ENCODE measurements at regions not wholly inside any gene's neighbourhood (a gene's known extent, or its start where the extent isn't known, plus 50 kb on each side); places are given as distances from the start of the nearest gene placed in this dataset.

DNA sequence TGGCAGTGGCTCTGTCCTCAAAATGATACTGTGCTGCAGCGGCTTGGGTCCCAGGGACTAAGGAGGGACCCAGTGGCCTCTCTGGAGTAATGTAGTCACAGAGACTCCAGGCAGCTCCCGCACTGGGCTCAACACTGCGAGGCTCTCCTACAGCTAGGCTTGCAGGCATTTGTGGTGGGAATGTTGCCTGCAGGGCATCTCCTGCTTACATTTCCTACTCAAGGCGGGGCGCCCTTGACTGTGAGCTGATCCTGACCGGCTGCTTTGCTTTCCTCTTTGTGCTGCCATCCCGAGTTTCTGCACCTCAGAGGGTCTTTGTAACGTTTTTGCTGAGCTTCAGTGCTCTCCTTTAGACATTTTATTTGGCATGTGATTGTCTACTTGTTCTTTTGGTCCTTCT is 177.4 kb upstream of the FN1 start:
- DNase-seq (ENCODE audit: low spot score in 2 of 2), result no peak
- no peak for FAIRE-seq

GRCh38 chr2:215612786-215613185 is 176.9 kb upstream of the FN1 start:
- DNase-seq (ENCODE audit: low spot score in 2 of 2), result no peak
- FAIRE-seq, result no peak

- FAIRE-seq, result no peak
- no peak for DNase-seq (ENCODE audit: low spot score in 2 of 2)
Measured at GRCh38 chr2:215611609-215612386, 175.9 kb upstream of the FN1 start.

- FAIRE-seq, result no peak
Measured at GRCh38 chr2:215609089-215610032, 173.5 kb upstream of the FN1 start.

GRCh38 chr2:215607766-215608165 is 171.9 kb upstream of the FN1 start:
- FAIRE-seq (no peak), DNase-seq (ENCODE audit: low spot score in 2 of 2) (no peak)

More at GRCh38 chr2:215609089-215610032, 173.5 kb upstream of the FN1 start:
- DNase-seq (ENCODE audit: low spot score in 2 of 2), result no peak

GRCh38 chr2:215606219-215606618 is 170.4 kb upstream of the FN1 start:
- DNase-seq (ENCODE audit: low spot score in 2 of 2), result no peak
- no peak for FAIRE-seq

DNA sequence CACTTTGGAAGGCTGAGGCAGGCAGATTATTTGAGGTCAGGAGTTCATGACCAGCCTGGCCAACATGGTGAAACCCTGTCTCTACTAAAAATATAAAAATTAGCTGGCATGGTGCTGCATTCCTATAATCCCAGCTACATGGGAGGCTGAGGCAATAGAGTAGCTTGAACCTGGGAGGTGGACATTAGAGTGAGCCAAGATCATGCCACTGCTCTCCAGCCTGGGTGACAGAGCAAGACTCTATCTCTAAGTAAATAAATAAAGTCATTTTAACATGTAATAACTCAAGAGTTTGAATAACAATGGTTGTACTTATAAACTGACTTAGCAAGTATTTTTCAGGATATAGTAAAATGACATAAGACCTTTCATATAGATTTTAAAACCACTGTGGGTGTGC is 169.3 kb upstream of the FN1 start:
- FAIRE-seq (no peak), DNase-seq (ENCODE audit: low spot score in 2 of 2) (no peak)

DNA sequence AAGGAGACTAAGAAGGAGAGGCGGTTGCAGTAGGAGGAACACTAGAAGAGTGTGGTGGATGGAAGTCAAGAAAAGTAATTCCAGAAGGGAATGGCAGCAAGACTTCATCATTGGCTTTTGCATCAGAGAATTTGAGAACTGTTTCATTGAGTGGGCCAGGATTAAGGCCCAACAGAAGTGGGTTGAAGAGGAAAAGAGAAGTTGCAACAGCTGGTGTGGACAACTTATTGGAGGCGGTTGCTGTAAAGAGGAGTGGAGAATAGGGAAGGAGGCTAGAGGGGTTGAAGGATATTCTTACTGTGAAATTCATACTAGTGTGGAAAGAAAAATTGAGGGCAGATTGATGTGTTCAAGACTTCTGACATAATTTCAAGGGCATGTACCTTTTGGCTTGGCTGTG is 168.7 kb upstream of the FN1 start:
- FAIRE-seq (no peak), DNase-seq (ENCODE audit: low spot score in 2 of 2) (no peak)

GRCh38 chr2:215603440-215603839 is 167.6 kb upstream of the FN1 start:
- no peak for FAIRE-seq
- DNase-seq (ENCODE audit: low spot score in 2 of 2), result no peak

GRCh38 chr2:215602997-215603396 is 167.1 kb upstream of the FN1 start:
- no peak for FAIRE-seq

DNA sequence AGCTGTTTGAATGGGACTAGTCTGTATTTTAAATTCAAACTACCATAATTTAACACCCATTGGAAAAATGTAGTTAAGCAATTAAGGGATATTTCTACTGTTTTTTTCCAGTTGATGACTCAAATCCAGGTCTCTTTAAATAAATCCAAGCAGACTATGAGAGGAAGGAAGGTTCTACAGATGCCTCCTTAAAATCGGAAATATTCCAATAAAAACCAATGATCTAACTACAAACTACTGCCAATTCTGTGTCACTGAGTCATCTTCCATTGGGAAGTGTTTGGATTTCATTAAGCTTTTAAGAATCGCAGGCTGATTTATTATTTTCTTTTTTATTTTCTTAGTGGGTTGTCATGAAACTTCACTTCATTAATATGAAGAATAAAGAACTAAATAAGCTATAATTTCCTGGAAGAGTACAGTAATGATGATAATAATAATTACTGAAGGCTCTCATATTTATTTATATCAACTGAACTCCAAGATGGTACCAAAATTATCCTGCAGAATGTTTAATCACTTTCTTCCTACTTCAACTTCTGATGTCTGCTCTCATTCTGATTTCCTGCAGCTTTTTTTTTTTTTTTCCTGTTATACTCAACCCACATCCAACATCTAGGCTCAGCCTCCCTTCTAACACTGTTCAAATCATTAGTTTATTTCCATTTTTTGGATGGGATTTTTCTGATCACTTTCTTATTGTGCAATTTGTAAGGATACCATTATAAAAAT is 166.3 kb upstream of the FN1 start:
- FAIRE-seq (no peak), DNase-seq (ENCODE audit: low spot score in 2 of 2) (no peak)

More at GRCh38 chr2:215602997-215603396, 167.1 kb upstream of the FN1 start:
- no peak for DNase-seq (ENCODE audit: low spot score in 2 of 2)

GRCh38 chr2:215601526-215601925 is 165.7 kb upstream of the FN1 start:
- FAIRE-seq (no peak), DNase-seq (ENCODE audit: low spot score in 2 of 2) (no peak)

DNA sequence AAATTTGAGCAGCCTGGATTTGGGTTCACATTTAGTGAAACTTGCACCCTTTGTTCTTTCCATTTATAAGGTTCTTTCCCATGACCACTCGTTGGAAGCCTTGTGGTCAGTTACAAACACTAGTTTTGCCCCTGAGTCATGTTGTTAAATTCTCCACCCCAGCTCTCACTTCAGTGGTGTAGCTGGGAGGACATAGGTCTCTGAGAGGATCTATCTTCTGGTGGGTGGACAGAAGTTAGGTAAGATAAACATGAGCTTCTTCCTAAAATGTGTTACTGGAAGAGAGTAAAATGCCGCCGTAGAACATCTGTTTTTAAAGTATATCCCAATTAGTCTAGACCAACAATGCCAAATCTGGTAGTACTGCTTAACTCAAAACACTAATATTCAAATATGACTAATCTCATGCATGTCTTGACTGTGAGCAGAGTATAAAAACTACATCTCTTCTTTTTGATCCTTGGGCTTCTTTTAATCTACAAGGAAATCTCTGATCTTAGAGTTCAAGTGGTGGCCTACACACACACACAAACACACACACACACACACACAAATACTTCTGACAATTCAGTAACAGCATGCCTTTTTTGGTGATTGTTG is 162.6 kb upstream of the FN1 start:
- DNase-seq (ENCODE audit: low spot score in 2 of 2) (no peak), FAIRE-seq (no peak)

DNA sequence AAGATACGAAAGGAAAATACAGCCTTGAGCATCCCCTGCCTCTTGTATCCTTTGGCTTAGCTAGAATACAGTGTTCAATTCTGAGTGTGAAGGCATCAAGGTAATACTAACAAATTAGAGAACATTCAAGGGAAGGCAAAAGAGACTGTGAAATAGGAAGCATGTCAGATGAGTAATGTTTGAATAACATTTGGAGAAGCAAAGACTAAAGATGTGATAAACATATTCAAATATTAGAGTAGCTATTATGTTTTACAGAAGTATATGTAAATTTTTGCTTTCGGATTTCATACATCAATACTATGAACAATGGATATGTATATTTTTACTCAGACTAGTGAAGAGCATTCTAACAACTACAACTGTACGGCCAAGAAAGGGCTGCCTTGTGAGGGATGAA is 161.7 kb upstream of the FN1 start:
- no peak for DNase-seq (ENCODE audit: low spot score in 2 of 2)
- FAIRE-seq, result no peak

- FAIRE-seq, result peak; percentile 30
- DNase-seq (ENCODE audit: low spot score in 2 of 2), result no peak
Measured at GRCh38 chr2:215594766-215595165, 158.9 kb upstream of the FN1 start.

GRCh38 chr2:215590010-215590745 is 154.3 kb upstream of the FN1 start:
- DNase-seq (ENCODE audit: low spot score in 2 of 2) (no peak), FAIRE-seq (no peak)

GRCh38 chr2:215583881-215584280 is 148.0 kb upstream of the FN1 start:
- DNase-seq (ENCODE audit: low spot score in 2 of 2), result no peak
- no peak for FAIRE-seq

DNA sequence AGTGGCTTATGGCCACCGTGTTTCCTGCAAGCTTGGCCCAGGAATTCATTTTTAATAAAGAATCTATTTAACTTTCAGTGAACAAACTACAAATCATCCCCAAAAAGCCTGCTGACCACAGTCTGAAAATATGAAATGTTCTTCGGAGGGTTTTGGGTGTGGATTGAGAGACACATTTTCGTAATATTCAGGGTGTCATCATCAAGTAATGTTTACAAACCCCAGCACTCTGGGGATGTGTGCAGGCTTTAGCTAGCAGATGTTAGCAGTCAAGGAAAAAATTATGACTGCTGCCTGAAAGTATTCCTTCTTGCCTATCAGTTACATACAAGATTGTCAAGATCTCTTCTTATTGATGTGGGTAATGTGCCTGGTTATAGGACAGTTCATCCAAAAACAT is 143.9 kb upstream of the FN1 start:
- FAIRE-seq (no peak), DNase-seq (ENCODE audit: low spot score in 2 of 2) (no peak)

- FAIRE-seq (no peak), DNase-seq (ENCODE audit: low spot score in 2 of 2) (no peak)
Measured at GRCh38 chr2:215577356-215577755, 141.5 kb upstream of the FN1 start.

GRCh38 chr2:215576572-215576971 is 140.7 kb upstream of the FN1 start:
- FAIRE-seq, result no peak

More at GRCh38 chr2:215576572-215576971, 140.7 kb upstream of the FN1 start:
- no peak for DNase-seq (ENCODE audit: low spot score in 2 of 2)

Data from frontal cortex (tissue), 3 donors.